K562 (cell line): ENCODE measurements at regions not wholly inside any gene's neighbourhood (a gene's known extent, or its start where the extent isn't known, plus 50 kb on each side); places are given as distances from the start of the nearest gene placed in this dataset.
A peak's percentile ranks its signal among the peaks of the same experiment; 100 is the strongest.

Experiments used
- ATAC-seq: fragments of 200-7000 bp; cut with Tn5 transposase; 3 replicates; pipeline ENCODE4 v1.9.1; 2020; ENCODE audit warnings: moderate library complexity
- BruUV-seq: library from RNA; stranded (reverse); fragments of 400-500 nt; replicated peaks from 2 replicates; lab custom pipeline; 2021; lab: Mats Ljungman, UMichigan
- CTCF ChIA-PET: fragments of 300-600 bp; formaldehyde crosslinking; extraction: SDS; loops from one replicate; lab custom pipeline; 2021; ENCODE audit warnings: low intra/inter-chr PET ratio; lab: Yijun Ruan, JAX
- POLR2A ChIA-PET: fragments of 300-600, 350-650 bp; sonication (Branson Sonifier 250); formaldehyde crosslinking; extraction: SDS; loops from one replicate; lab custom pipeline; 2021; ENCODE audit warnings: antibody characterized with exemption, inconsistent platforms; lab: Yijun Ruan, JAX
- DNase-seq, 4 experiments: peaks; one replicate each; pipeline versions ENCODE4 v3.0.0 to v3.0.0-alpha.2; 2011 to 2018; ENCODE audit warnings: low spot score in 3 of 4, mixed read lengths in 3 of 4; ENCODE audit errors: extremely low read depth in 1 of 4
- FAIRE-seq: peaks from 2 replicates; lab custom pipeline; 2011; peaks lifted over from hg19 to GRCh38; lab: Jason Lieb, UNC
- H2AFZ ChIP-seq: 2 replicates; pipeline ENCODE4 v1.6.0; 2011; ENCODE audit warnings: low read depth, low read length, control low read depth, inconsistent platforms
- H3K27ac ChIP-seq: fragments of 200-600 bp; 3 replicates; pipeline ENCODE4 v1.8.0; 2011; ENCODE audit warnings: low read depth, mild to moderate bottlenecking, control low read depth, inconsistent platforms, low read length, moderate library complexity, mixed read lengths; ENCODE audit errors: extremely low read depth
- H3K27me3 ChIP-seq, 2 experiments: fragments of 300-600 bp in 1 of 2; 2 replicates in 1 of 2; 3 replicates in 1 of 2; pipeline versions ENCODE4 v1.6.0 to v1.8.0; 2011; ENCODE audit warnings: inconsistent platforms in 2 of 2, low read length in 2 of 2, mild to moderate bottlenecking in 1 of 2, mixed read lengths in 1 of 2, moderate library complexity in 1 of 2; ENCODE audit not compliant: control insufficient read depth in 2 of 2, insufficient read depth in 2 of 2
- H3K36me3 ChIP-seq: fragments of 300-600 bp; 3 replicates; pipeline ENCODE4 v1.8.0; 2011; ENCODE audit warnings: mild to moderate bottlenecking, low read length, inconsistent platforms; ENCODE audit not compliant: control insufficient read depth, insufficient read depth
- H3K4me1 ChIP-seq, 2 experiments: fragments of 200-600 bp in 1 of 2; replicated peaks in 1 of 2; 2 replicates in 1 of 2; 3 replicates in 1 of 2; pipeline versions ENCODE4 v1.5.1 to v1.8.0; 2011; ENCODE audit warnings: inconsistent platforms in 2 of 2, low read length in 2 of 2, mild to moderate bottlenecking in 1 of 2, mixed read lengths in 1 of 2, moderate library complexity in 1 of 2; ENCODE audit not compliant: control insufficient read depth in 2 of 2, insufficient read depth in 2 of 2
- H3K4me2 ChIP-seq: 2 replicates; pipeline ENCODE4 v1.6.1; 2011; ENCODE audit warnings: low read length, control low read depth, inconsistent platforms, mixed read lengths; ENCODE audit not compliant: insufficient read depth
- H3K4me3 ChIP-seq: fragments of 200-600 bp; sonication (generic), shearing (Covaris generic); 2 replicates; pipeline ENCODE4 v1.5.1; 2016; ENCODE audit warnings: control low read depth, inconsistent platforms
- H3K79me2 ChIP-seq: fragments of 200-600 bp; 3 replicates; pipeline ENCODE4 v1.8.0; 2011; ENCODE audit warnings: low read length, inconsistent platforms; ENCODE audit not compliant: control insufficient read depth, insufficient read depth
- H3K9ac ChIP-seq, 2 experiments: 2 replicates each; pipeline versions ENCODE4 v1.6.0 to v1.6.1; 2011; ENCODE audit warnings: low read depth in 2 of 2, low read length in 2 of 2, control low read depth in 1 of 2, inconsistent platforms in 1 of 2, mild to moderate bottlenecking in 1 of 2, mixed read lengths in 1 of 2; ENCODE audit not compliant: insufficient read depth in 1 of 2
- H3K9me1 ChIP-seq: one replicate; pipeline ENCODE4 v1.6.0; 2011; ENCODE audit warnings: inconsistent platforms, mild to moderate bottlenecking, low read length, moderate library complexity; ENCODE audit not compliant: control insufficient read depth, insufficient read depth
- H3K9me3 ChIP-seq: replicated peaks from 2 replicates; pipeline ENCODE4 v1.5.1; 2011; ENCODE audit warnings: low read depth, low read length, inconsistent platforms; ENCODE audit not compliant: control insufficient read depth, insufficient read depth
- H4K20me1 ChIP-seq: replicated peaks from 2 replicates; pipeline ENCODE4 v1.6.1; 2011; ENCODE audit warnings: low read length, inconsistent platforms, mixed read lengths; ENCODE audit not compliant: control insufficient read depth, insufficient read depth
- WGBS: fragments of 100-300 bp; shearing (Covaris generic); methylation state at CpG from one replicate; pipeline ENCODE4 v1.1.6; 2016; ENCODE audit warnings: low coverage, mixed read lengths; ENCODE audit not compliant: insufficient coverage; ENCODE audit errors: missing lambda C conversion rate; 5-methylcytosine and 5-hydroxymethylcytosine counted together
- in situ Hi-C: fragments of 300-500 bp; cut with MboI; formaldehyde crosslinking; loops from 4 replicates; pipeline ENCODE4 v1.15.0; 2018; ENCODE audit warnings: inconsistent platforms, mixed read lengths
- intact Hi-C: fragments of 100-400 bp; cut with micrococcal nuclease; formaldehyde crosslinking; loops from 2 replicates; pipeline ENCODE4 v1.14.2; 2022
- TF ChIP-seq, protein P1 (sequence below): sonication (generic); formaldehyde crosslinking; IDR thresholded peaks from 2 replicates; pipeline ENCODE4 v1.5.0; 2020; ENCODE audit warnings: missing genetic modification reagents
- TF ChIP-seq, protein P2 (sequence below): fragments of 450-650 bp; IDR thresholded peaks from one replicate; pipeline ENCODE4 v1.6.1; 2018; ENCODE audit warnings: mild to moderate bottlenecking, moderate library complexity; ENCODE audit not compliant: partially characterized antibody
- TF ChIP-seq, protein P3 (sequence below): fragments of 450-650 bp; formaldehyde crosslinking; IDR thresholded peaks from 2 replicates; pipeline ENCODE4 v1.4.0; 2022; ENCODE audit warnings: missing genetic modification characterization

DNA sequence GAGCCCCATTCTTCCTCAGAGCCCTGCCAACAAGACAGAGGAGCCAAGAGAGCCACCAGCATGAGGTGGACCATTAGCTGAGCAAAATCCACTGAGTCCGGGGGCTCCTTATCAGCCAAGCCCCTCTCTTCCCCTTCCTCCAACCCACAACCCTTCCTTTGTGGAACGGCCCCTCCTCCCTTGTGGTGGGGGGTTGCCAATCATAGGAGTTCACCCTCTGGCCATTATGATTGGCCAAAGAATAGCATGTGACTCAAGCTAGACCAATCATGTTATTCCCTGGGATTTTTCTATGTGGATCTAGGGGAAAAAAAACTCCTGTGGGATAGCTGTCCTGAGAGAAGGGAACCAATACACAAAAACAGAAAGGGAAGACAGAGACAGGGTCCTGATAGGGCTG lies 120.5 kb downstream of the C16orf95 start:
- H3K27me3 ChIP-seq: peaks cover 11 to 56% of the 10 kb centered on the region in 2 experiments; a peak in 3 of 5 replicates
- TF ChIP-seq, protein P1, sequence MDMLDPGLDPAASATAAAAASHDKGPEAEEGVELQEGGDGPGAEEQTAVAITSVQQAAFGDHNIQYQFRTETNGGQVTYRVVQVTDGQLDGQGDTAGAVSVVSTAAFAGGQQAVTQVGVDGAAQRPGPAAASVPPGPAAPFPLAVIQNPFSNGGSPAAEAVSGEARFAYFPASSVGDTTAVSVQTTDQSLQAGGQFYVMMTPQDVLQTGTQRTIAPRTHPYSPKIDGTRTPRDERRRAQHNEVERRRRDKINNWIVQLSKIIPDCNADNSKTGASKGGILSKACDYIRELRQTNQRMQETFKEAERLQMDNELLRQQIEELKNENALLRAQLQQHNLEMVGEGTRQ (CRISPR knock-in tag): peak; percentile 13; the same call in 1 of the 2 replicates
- TF ChIP-seq, protein P2, sequence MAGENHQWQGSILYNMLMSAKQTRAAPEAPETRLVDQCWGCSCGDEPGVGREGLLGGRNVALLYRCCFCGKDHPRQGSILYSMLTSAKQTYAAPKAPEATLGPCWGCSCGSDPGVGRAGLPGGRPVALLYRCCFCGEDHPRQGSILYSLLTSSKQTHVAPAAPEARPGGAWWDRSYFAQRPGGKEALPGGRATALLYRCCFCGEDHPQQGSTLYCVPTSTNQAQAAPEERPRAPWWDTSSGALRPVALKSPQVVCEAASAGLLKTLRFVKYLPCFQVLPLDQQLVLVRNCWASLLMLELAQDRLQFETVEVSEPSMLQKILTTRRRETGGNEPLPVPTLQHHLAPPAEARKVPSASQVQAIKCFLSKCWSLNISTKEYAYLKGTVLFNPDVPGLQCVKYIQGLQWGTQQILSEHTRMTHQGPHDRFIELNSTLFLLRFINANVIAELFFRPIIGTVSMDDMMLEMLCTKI: no peak
- TF ChIP-seq, protein P3, sequence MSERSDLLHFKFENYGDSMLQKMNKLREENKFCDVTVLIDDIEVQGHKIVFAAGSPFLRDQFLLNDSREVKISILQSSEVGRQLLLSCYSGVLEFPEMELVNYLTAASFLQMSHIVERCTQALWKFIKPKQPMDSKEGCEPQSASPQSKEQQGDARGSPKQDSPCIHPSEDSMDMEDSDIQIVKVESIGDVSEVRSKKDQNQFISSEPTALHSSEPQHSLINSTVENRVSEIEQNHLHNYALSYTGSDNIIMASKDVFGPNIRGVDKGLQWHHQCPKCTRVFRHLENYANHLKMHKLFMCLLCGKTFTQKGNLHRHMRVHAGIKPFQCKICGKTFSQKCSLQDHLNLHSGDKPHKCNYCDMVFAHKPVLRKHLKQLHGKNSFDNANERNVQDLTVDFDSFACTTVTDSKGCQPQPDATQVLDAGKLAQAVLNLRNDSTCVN (CRISPR knock-in tag): no peak
- H4K20me1 ChIP-seq: 0 out of 2 replicates have a peak, but pooled peaks cover 6% of the 10 kb centered on the region
- DNase-seq: peak in 1 of 4 experiments; percentile 27
- no peak for ATAC-seq
- no peak overlapping the region for H3K4me3 ChIP-seq
- no peak overlapping the region for H2AFZ ChIP-seq
- H3K9me3 ChIP-seq: 0 out of 2 replicates have a peak, but pooled peaks cover 2% of the 10 kb centered on the region
- no peak for FAIRE-seq
- BruUV-seq: no TSS peak
- POLR2A ChIA-PET: interaction anchor here (0.5 to 0.8 kb wide), 4 partner anchors 11 to 274 kb away, joined by 3 to 5 read pairs (median 4); no protein-coding TSS in a partner anchor
- no peak overlapping the region for H3K4me2 ChIP-seq
- CTCF ChIA-PET: interaction anchor here (0.6 kb wide), 1 partner anchor 155 kb away, joined by 3 read pairs; no protein-coding TSS in a partner anchor
- in situ Hi-C loops: no loop called here
- no peak overlapping the region for H3K27ac ChIP-seq
- no peaks in the 10 kb centered on the region; a peak in 1 of 5 replicates for H3K4me1 ChIP-seq
- 0% methylated on average over 2 of the region's 2 CpGs for WGBS
- H3K36me3 ChIP-seq: no peaks in the 10 kb centered on the region
- no peaks in the 10 kb centered on the region for H3K79me2 ChIP-seq
- no peak overlapping the region for H3K9ac ChIP-seq
- intact Hi-C loops: loop anchor here (10.0 kb wide), 1 partner anchor 632 kb away; the partner anchor contains the start of gene FOXC2
- H3K9me1 ChIP-seq: no peaks in the 10 kb centered on the region
